AG09309 (cell line): ENCODE measurements at regions not wholly inside any gene's neighbourhood (a gene's known extent, or its start where the extent isn't known, plus 50 kb on each side); places are given as distances from the start of the nearest gene placed in this dataset.

ENCODE experiments used
- DNase-seq: peaks from one replicate; pipeline ENCODE4 v3.0.0-alpha.2; 2010; ENCODE audit warnings: low read depth
- H3K4me3 ChIP-seq: 2 replicates; pipeline ENCODE4 v1.5.1; 2011; ENCODE audit warnings: mild to moderate bottlenecking, low read depth, low read length, moderate library complexity; ENCODE audit not compliant: control insufficient read depth
- TF ChIP-seq, protein P1 (sequence below): IDR thresholded peaks from 2 replicates; pipeline ENCODE4 v1.5.1; 2011; ENCODE audit warnings: mild to moderate bottlenecking, low read depth, low read length, inconsistent platforms; ENCODE audit not compliant: insufficient read depth, control insufficient read depth; ENCODE audit errors: missing control alignments

GRCh38 chr18:43570593-43570992 is 293.3 kb upstream of the SYT4 start:
- TF ChIP-seq, protein P1, sequence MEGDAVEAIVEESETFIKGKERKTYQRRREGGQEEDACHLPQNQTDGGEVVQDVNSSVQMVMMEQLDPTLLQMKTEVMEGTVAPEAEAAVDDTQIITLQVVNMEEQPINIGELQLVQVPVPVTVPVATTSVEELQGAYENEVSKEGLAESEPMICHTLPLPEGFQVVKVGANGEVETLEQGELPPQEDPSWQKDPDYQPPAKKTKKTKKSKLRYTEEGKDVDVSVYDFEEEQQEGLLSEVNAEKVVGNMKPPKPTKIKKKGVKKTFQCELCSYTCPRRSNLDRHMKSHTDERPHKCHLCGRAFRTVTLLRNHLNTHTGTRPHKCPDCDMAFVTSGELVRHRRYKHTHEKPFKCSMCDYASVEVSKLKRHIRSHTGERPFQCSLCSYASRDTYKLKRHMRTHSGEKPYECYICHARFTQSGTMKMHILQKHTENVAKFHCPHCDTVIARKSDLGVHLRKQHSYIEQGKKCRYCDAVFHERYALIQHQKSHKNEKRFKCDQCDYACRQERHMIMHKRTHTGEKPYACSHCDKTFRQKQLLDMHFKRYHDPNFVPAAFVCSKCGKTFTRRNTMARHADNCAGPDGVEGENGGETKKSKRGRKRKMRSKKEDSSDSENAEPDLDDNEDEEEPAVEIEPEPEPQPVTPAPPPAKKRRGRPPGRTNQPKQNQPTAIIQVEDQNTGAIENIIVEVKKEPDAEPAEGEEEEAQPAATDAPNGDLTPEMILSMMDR = no peak
- no peak overlapping the region for H3K4me3 ChIP-seq
- DNase-seq = no peak

DNA sequence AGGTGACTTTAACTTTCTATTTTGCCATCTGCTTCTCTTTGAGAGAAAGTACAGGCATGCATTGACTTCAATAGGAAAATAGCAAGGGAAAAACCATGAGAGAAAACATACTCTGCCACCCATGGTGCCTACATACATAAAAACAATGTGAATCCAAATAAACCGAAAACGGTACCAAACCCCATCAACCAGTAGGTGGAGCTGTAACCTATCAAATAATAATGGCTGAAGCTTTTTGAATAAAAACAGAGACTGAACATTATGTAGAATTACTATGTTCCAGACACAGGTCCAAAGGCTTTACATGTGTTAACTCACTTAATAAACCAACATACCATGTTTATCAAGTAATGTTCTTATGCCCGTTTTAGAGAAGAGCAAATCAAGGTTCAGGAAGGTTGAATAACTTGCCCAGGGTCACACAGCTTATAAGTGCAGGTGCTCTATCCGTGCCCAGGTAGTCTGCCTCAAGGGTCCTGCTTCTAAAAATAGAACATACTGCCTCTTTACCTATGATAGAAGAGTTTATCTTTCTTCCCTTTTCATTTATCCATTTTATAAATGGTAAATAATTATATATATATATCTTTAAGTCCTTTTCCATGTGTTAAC is 293.9 kb upstream of the SYT4 start:
- TF ChIP-seq, protein P1 = peak; percentile 63
- DNase-seq = peak; percentile 14
- no peak overlapping the region for H3K4me3 ChIP-seq

DNA sequence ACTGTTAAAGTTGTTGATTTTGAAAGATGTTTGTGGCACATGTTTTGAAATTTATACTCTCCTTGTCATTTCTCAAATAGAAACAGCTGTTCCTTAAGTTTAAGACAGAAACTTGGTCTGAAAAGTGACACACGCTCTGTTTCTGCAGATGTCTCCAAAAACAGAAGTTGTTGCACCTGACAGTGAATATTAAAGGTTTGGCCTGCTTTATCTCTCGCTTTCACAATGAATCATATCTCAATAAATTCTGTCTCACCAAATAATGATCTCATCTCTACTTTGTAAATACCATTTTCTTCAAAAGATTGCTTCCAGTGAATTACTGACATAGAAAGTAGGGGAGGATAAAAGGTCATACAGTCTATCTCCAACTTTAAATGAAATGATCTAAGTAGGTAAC is 294.9 kb upstream of the SYT4 start:
- no peak for DNase-seq
- TF ChIP-seq, protein P1 = no peak

DNA sequence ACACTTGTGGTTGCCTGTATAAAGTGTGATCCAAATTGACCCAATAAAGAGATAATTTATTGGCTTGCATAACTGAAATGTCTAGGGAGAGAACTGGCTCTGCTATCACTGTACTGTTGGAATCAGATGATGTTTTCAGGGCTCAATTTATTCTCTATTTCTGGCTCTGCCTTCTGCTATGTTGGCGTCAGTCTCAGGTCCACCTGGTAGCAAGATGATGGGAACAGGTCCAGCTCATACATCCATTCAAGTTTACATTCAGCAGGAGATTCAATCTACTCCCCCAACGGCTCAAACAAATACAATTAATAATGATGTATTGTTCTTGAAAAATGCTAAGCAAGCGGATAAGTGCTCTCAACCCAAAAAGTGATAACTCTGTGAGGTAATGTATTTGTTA is 297.7 kb upstream of the SYT4 start:
- no peak overlapping the region for H3K4me3 ChIP-seq
- DNase-seq = no peak
- TF ChIP-seq, protein P1 = no peak

More for the DNA sequence above, 294.9 kb upstream of the SYT4 start:
- H3K4me3 ChIP-seq = no peak overlapping the region

- DNase-seq = no peak
- no peak overlapping the region for H3K4me3 ChIP-seq
- TF ChIP-seq, protein P1 = no peak
Measured at GRCh38 chr18:43578211-43578610, 300.9 kb upstream of the SYT4 start.

GRCh38 chr18:43578706-43579105 is 301.4 kb upstream of the SYT4 start:
- TF ChIP-seq, protein P1 = no peak
- no peak for DNase-seq
- H3K4me3 ChIP-seq = no peak overlapping the region
